ENCODE measurements at regions not wholly inside any gene's neighbourhood (a gene's known extent, or its start where the extent isn't known, plus 50 kb on each side); places are given as distances from the start of the nearest gene placed in this dataset.

DNA sequence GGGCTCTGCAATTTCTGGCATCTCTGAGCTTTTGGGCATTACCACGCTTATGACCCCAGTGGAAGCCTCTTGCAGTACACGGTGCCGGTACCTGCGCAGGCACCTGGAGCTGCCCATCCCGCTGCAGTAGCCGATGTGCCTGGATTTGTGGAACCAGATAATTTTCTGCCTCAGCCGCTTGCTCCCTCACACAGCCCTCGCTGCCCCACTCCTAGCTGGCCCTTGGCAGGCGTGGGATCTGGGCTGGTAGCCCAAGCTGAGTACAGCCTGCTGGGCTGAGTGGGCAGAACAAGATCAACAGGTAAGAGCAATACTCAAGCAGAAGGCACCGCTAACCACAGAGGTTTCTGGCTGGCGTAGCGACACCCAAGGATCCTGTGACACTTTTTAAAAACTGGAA, 1808.8 kb upstream of the ACO1 start:
- ChIA-PET CTCF (no interaction called here), POLR2A (interaction anchor here in 1 of 2 donors (0.6 kb wide), 1 partner anchor 9 kb away, joined by 4 read pairs; no protein-coding TSS in a partner anchor)
- no peak overlapping the region for H3K27ac Mint-ChIP-seq
- H3K4me3 Mint-ChIP-seq, result no peak overlapping the region
- H3K4me1 ChIP-seq (ENCODE audit: control insufficient read depth in 1 of 2, extremely low read depth in 1 of 2, insufficient read depth in 2 of 2, low read length in 2 of 2), result no peaks in the 10 kb centered on the region
- H3K36me3 Mint-ChIP-seq, result no peaks in the 10 kb centered on the region
- H3K9me3 ChIP-seq, result no peaks in the 10 kb centered on the region
- no peak overlapping the region for H3K27ac ChIP-seq (ENCODE audit: low read length)
- no peak for DNase-seq
- H3K36me3 ChIP-seq (ENCODE audit: control insufficient read depth in 2 of 2, extremely low read depth in 1 of 2, insufficient read depth in 1 of 2, low read length in 1 of 2), result no peaks in the 10 kb centered on the region
- H3K27me3 Mint-ChIP-seq, result no peaks in the 10 kb centered on the region
- no peaks in the 10 kb centered on the region for H3K4me1 Mint-ChIP-seq
- WGBS (ENCODE audit: insufficient coverage), result 95% methylated on average over 9 of the region's 12 CpGs
- H3K4me3 ChIP-seq (ENCODE audit: control insufficient read depth in 1 of 2, extremely low read depth in 1 of 2, low read length in 1 of 2), result no peak overlapping the region
- H3K9me3 Mint-ChIP-seq, result peaks cover 0 to 3% (median 0%) of the 10 kb centered on the region in 3 donors
- no peak for ATAC-seq (replicated peaks in 1 of 4)
- H3K27me3 ChIP-seq (replicated peaks in 1 of 2; ENCODE audit: control insufficient read depth in 2 of 2, extremely low read depth in 1 of 2, insufficient read depth in 2 of 2, low read length in 1 of 2), result no peaks in the 10 kb centered on the region

DNA sequence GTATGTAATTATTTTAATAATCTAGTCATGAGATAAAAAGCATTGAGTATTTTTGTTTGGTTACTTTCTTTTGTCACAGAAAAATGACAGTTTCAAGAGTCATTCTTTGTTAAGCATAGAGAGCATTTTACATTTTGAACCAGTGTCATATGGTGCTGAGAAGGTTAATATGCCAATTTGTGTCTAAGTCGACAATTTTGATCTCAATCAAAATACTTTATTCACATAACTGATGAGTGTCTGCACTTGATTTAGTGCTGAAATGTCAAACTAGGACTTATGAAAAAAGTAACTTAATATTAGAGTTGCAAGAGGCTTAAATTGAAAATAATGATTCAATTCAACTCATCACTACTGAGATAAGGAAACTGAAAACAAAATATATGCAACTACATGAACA, 1804.6 kb upstream of the ACO1 start:
- ATAC-seq (replicated peaks in 1 of 4), result no peak
- no peaks in the 10 kb centered on the region for H3K36me3 ChIP-seq (ENCODE audit: control insufficient read depth in 2 of 2, extremely low read depth in 1 of 2, insufficient read depth in 1 of 2, low read length in 1 of 2)
- ChIA-PET POLR2A (no interaction called here), CTCF (no interaction called here)
- no peaks in the 10 kb centered on the region for H3K9me3 ChIP-seq
- H3K4me3 Mint-ChIP-seq, result no peak overlapping the region
- no peaks in the 10 kb centered on the region for H3K4me1 ChIP-seq (ENCODE audit: control insufficient read depth in 1 of 2, extremely low read depth in 1 of 2, insufficient read depth in 2 of 2, low read length in 2 of 2)
- no peaks in the 10 kb centered on the region for H3K27me3 ChIP-seq (replicated peaks in 1 of 2; ENCODE audit: control insufficient read depth in 2 of 2, extremely low read depth in 1 of 2, insufficient read depth in 2 of 2, low read length in 1 of 2)
- no peak overlapping the region for H3K27ac ChIP-seq (ENCODE audit: low read length)
- no peak for DNase-seq
- H3K9me3 Mint-ChIP-seq, result peaks cover 0 to 3% (median 0%) of the 10 kb centered on the region in 3 donors
- no peak overlapping the region for H3K27ac Mint-ChIP-seq
- no CpG with 5 or more reads among the region's 1 CpG for WGBS (ENCODE audit: insufficient coverage)
- no peaks in the 10 kb centered on the region for H3K4me1 Mint-ChIP-seq
- no peak overlapping the region for H3K4me3 ChIP-seq (ENCODE audit: control insufficient read depth in 1 of 2, extremely low read depth in 1 of 2, low read length in 1 of 2)
- H3K27me3 Mint-ChIP-seq, result no peaks in the 10 kb centered on the region
- H3K36me3 Mint-ChIP-seq, result no peaks in the 10 kb centered on the region

DNA sequence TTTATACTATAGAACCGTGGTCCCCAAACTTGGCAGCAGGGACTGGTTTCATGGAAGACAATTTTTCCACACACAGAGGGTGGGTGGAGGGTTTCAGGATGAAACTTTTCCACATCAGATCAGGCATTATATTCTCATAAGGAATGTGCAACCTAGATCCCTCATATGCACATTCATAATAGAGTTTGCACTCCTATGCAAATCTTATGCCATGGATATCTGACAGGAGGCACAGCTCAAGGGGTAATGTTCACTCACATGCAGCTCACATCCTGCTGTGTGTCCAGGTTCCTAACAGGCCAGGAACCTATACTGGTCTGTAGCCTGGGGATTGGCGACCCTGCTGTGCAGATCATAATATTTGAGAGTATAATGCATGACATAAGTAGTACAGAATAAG, 1802.2 kb upstream of the ACO1 start:
- POLR2A ChIA-PET, result no interaction called here
- peaks cover 0 to 3% (median 0%) of the 10 kb centered on the region in 3 donors for H3K9me3 Mint-ChIP-seq

DNA sequence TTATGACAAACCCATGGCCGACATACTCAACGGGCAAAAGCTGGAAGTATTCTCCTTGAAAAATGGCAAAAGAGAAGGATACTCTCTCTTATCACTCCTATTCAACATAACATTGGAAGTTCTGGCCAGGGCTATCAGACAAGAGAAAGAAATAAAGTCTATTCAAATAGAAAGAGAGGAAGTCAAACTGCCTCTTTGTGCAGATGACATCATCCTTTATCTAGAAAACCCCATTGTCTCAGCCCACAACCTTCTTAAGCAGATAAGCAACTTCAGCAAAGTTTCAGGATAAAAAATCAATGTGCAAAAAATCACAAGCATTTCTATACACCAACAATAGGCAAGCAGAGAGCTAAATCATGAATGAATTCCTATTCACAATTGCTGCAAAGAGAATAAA, 1799.9 kb upstream of the ACO1 start:
- Histone ChIP-seq H3K27ac (ENCODE audit: low read length) (no peak overlapping the region), H3K4me1 (ENCODE audit: control insufficient read depth in 1 of 2, extremely low read depth in 1 of 2, insufficient read depth in 2 of 2, low read length in 2 of 2) (no peaks in the 10 kb centered on the region), H3K9me3 (no peaks in the 10 kb centered on the region), H3K36me3 (ENCODE audit: control insufficient read depth in 2 of 2, extremely low read depth in 1 of 2, insufficient read depth in 1 of 2, low read length in 1 of 2) (no peaks in the 10 kb centered on the region), H3K27me3 (replicated peaks in 1 of 2; ENCODE audit: control insufficient read depth in 2 of 2, extremely low read depth in 1 of 2, insufficient read depth in 2 of 2, low read length in 1 of 2) (no peaks in the 10 kb centered on the region), H3K4me3 (ENCODE audit: control insufficient read depth in 1 of 2, extremely low read depth in 1 of 2, low read length in 1 of 2) (no peak overlapping the region)
- H3K4me1 Mint-ChIP-seq, result no peaks in the 10 kb centered on the region
- POLR2A ChIA-PET, result no interaction called here
- no peaks in the 10 kb centered on the region for H3K36me3 Mint-ChIP-seq
- no peak overlapping the region for H3K27ac Mint-ChIP-seq
- DNase-seq, result no peak
- no CpG with 5 or more reads among the region's 2 CpGs for WGBS (ENCODE audit: insufficient coverage)
- no peaks in the 10 kb centered on the region for H3K27me3 Mint-ChIP-seq
- CTCF ChIA-PET, result no interaction called here
- no peak overlapping the region for H3K4me3 Mint-ChIP-seq
- H3K9me3 Mint-ChIP-seq, result no peaks in the 10 kb centered on the region
- no peak for ATAC-seq (replicated peaks in 1 of 4)

More for the DNA sequence above, 1802.2 kb upstream of the ACO1 start:
- H3K4me1 Mint-ChIP-seq, result no peaks in the 10 kb centered on the region
- H3K27me3 Mint-ChIP-seq, result no peaks in the 10 kb centered on the region
- no peaks in the 10 kb centered on the region for H3K36me3 Mint-ChIP-seq
- DNase-seq, result no peak
- H3K27ac ChIP-seq (ENCODE audit: low read length), result no peak overlapping the region
- H3K27ac Mint-ChIP-seq, result no peak overlapping the region
- CTCF ChIA-PET, result interaction anchor here in 1 of 2 donors (0.6 kb wide), 1 partner anchor 243 kb away, joined by 3 read pairs; no protein-coding TSS in a partner anchor
- no peaks in the 10 kb centered on the region for H3K27me3 ChIP-seq (replicated peaks in 1 of 2; ENCODE audit: control insufficient read depth in 2 of 2, extremely low read depth in 1 of 2, insufficient read depth in 2 of 2, low read length in 1 of 2)
- H3K9me3 ChIP-seq, result no peaks in the 10 kb centered on the region
- ATAC-seq (replicated peaks in 1 of 4), result no peak
- H3K4me1 ChIP-seq (ENCODE audit: control insufficient read depth in 1 of 2, extremely low read depth in 1 of 2, insufficient read depth in 2 of 2, low read length in 2 of 2), result no peaks in the 10 kb centered on the region
- H3K36me3 ChIP-seq (ENCODE audit: control insufficient read depth in 2 of 2, extremely low read depth in 1 of 2, insufficient read depth in 1 of 2, low read length in 1 of 2), result no peaks in the 10 kb centered on the region
- no CpG with 5 or more reads among the region's 2 CpGs for WGBS (ENCODE audit: insufficient coverage)
- no peak overlapping the region for H3K4me3 ChIP-seq (ENCODE audit: control insufficient read depth in 1 of 2, extremely low read depth in 1 of 2, low read length in 1 of 2)
- no peak overlapping the region for H3K4me3 Mint-ChIP-seq

DNA sequence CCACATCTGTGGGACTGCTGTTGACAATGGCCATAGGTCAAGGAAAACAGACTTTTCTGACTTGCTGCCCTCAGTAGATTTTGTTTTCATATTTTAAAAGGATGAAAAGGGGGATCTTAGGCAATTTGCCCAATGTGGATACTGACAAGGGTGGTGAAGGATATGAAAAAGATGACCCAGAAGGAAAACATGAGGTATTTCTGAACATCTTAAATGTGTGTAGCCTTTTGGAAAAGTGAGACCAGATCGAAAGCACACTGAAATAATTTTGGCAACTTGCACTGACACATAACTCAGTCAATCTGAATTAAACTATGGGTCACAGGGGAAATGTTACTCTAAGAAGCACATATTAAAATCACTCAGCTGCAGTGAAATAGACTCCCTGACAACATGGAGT, 1793.0 kb upstream of the ACO1 start:
- no peaks in the 10 kb centered on the region for H3K27me3 ChIP-seq (replicated peaks in 1 of 2; ENCODE audit: control insufficient read depth in 2 of 2, extremely low read depth in 1 of 2, insufficient read depth in 2 of 2, low read length in 1 of 2)
- Mint-ChIP-seq H3K9me3 (no peaks in the 10 kb centered on the region), H3K27ac (no peak overlapping the region), H3K27me3 (no peaks in the 10 kb centered on the region), H3K36me3 (no peaks in the 10 kb centered on the region), H3K4me1 (no peaks in the 10 kb centered on the region), H3K4me3 (no peak overlapping the region)
- DNase-seq (no peak), ATAC-seq (replicated peaks in 1 of 4) (no peak)
- POLR2A ChIA-PET, result no interaction called here
- CTCF ChIA-PET, result no interaction called here
- WGBS (ENCODE audit: insufficient coverage), result no CpG with 5 or more reads among the region's 1 CpG
- no peaks in the 10 kb centered on the region for H3K9me3 ChIP-seq
- H3K36me3 ChIP-seq (ENCODE audit: control insufficient read depth in 2 of 2, extremely low read depth in 1 of 2, insufficient read depth in 1 of 2, low read length in 1 of 2), result no peaks in the 10 kb centered on the region
- H3K27ac ChIP-seq (ENCODE audit: low read length), result no peak overlapping the region
- no peak overlapping the region for H3K4me3 ChIP-seq (ENCODE audit: control insufficient read depth in 1 of 2, extremely low read depth in 1 of 2, low read length in 1 of 2)
- no peaks in the 10 kb centered on the region for H3K4me1 ChIP-seq (ENCODE audit: control insufficient read depth in 1 of 2, extremely low read depth in 1 of 2, insufficient read depth in 2 of 2, low read length in 2 of 2)

DNA sequence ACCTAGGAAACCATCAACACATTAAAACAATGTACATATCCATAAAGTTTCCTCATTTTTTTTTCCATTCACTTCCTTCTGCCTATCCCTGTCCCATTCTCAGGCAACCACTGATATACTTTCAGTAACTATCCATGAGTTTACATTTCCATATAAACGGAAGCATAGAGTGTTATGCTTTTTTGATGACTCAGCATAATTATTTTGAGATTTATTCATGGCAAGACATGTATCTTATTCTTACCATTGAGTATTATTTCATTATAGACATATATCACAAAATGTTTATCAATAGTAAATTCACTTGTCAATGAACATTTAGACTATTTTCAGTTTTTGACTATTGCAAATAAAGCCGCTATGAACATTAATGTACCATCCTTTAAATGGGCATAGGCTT, 1786.8 kb upstream of the ACO1 start:
- DNase-seq, result no peak

DNA sequence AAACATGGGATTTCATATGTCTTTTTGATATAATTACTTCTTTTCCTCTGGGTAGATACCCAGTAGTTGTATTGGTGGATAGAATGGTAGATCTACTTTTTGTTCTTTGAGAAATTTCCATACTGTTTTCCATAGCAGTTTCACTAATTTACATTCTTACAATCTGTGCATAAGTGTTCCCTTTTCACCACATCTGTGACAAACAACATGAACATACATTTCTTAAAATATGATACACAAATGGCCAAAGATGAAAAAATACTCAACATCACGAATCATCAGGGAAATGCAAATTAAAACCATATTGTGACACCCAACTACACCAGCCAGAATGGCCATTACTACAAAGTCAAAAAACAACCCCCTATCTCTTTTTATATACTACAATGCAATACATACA, 1778.5 kb upstream of the ACO1 start:
- Histone ChIP-seq H3K4me1 (ENCODE audit: control insufficient read depth in 1 of 2, extremely low read depth in 1 of 2, insufficient read depth in 2 of 2, low read length in 2 of 2) (no peaks in the 10 kb centered on the region), H3K4me3 (ENCODE audit: control insufficient read depth in 1 of 2, extremely low read depth in 1 of 2, low read length in 1 of 2) (no peak overlapping the region), H3K27me3 (replicated peaks in 1 of 2; ENCODE audit: control insufficient read depth in 2 of 2, extremely low read depth in 1 of 2, insufficient read depth in 2 of 2, low read length in 1 of 2) (no peaks in the 10 kb centered on the region), H3K9me3 (no peaks in the 10 kb centered on the region), H3K36me3 (ENCODE audit: control insufficient read depth in 2 of 2, extremely low read depth in 1 of 2, insufficient read depth in 1 of 2, low read length in 1 of 2) (no peaks in the 10 kb centered on the region), H3K27ac (ENCODE audit: low read length) (no peak overlapping the region)
- no peak overlapping the region for H3K27ac Mint-ChIP-seq
- H3K9me3 Mint-ChIP-seq, result peaks cover 0 to 6% (median 0%) of the 10 kb centered on the region in 3 donors
- ATAC-seq (replicated peaks in 1 of 4) (no peak), DNase-seq (no peak)
- POLR2A ChIA-PET, result no interaction called here
- CTCF ChIA-PET, result interaction anchor here in 1 of 2 donors (0.8 kb wide), 1 partner anchor 64 kb away, joined by 3 read pairs; no protein-coding TSS in a partner anchor
- H3K36me3 Mint-ChIP-seq, result no peaks in the 10 kb centered on the region
- no peaks in the 10 kb centered on the region for H3K27me3 Mint-ChIP-seq
- H3K4me1 Mint-ChIP-seq, result no peaks in the 10 kb centered on the region
- 80% methylated on average over 1 of the region's 1 CpG for WGBS (ENCODE audit: insufficient coverage)
- H3K4me3 Mint-ChIP-seq, result no peak overlapping the region

More for the DNA sequence above, 1786.8 kb upstream of the ACO1 start:
- POLR2A ChIA-PET, result no interaction called here
- Mint-ChIP-seq H3K9me3 (no peaks in the 10 kb centered on the region), H3K36me3 (no peaks in the 10 kb centered on the region), H3K4me1 (no peaks in the 10 kb centered on the region), H3K27ac (no peak overlapping the region), H3K4me3 (no peak overlapping the region), H3K27me3 (no peaks in the 10 kb centered on the region)
- H3K4me3 ChIP-seq (ENCODE audit: control insufficient read depth in 1 of 2, extremely low read depth in 1 of 2, low read length in 1 of 2), result no peak overlapping the region
- H3K9me3 ChIP-seq, result no peaks in the 10 kb centered on the region
- H3K27ac ChIP-seq (ENCODE audit: low read length), result no peak overlapping the region
- no CpG with 5 or more reads among the region's 2 CpGs for WGBS (ENCODE audit: insufficient coverage)
- no peaks in the 10 kb centered on the region for H3K36me3 ChIP-seq (ENCODE audit: control insufficient read depth in 2 of 2, extremely low read depth in 1 of 2, insufficient read depth in 1 of 2, low read length in 1 of 2)
- CTCF ChIA-PET, result no interaction called here
- H3K4me1 ChIP-seq (ENCODE audit: control insufficient read depth in 1 of 2, extremely low read depth in 1 of 2, insufficient read depth in 2 of 2, low read length in 2 of 2), result no peaks in the 10 kb centered on the region
- ATAC-seq (replicated peaks in 1 of 4), result no peak
- H3K27me3 ChIP-seq (replicated peaks in 1 of 2; ENCODE audit: control insufficient read depth in 2 of 2, extremely low read depth in 1 of 2, insufficient read depth in 2 of 2, low read length in 1 of 2), result no peaks in the 10 kb centered on the region

All from T-cell (primary cell).